ENCODE measurements at regions not wholly inside any gene's neighbourhood (a gene's known extent, or its start where the extent isn't known, plus 50 kb on each side); places are given as distances from the start of the nearest gene placed in this dataset.

DNA sequence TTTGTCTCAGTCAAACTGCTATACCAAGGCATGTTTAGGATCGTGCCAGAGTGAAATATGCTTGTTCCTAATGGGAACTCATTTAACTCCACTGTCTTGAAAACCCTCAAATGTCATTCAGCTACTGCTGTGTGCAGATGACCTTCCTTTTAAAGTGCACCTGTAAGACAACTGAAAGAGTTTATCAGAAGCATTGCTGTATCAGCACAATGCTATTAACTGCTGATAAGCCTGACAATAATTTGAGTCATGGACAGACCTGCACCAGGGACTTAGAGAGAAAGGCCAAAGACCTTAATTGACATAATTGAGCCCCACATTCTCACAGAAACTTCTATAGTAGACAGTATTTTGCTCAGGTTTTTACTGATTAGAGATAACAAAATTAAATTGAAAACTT is 557.9 kb downstream of the DIPK2A start:
- TF ChIP-seq CTCF (IDR thresholded peaks at IDR 0.05) (no peak), POLR2AphosphoS5 (IDR thresholded peaks at IDR 0.05) (no peak), POLR2A (IDR thresholded peaks at IDR 0.05) (no peak)
